CD4-positive, alpha-beta memory T cell (primary cell): ENCODE measurements at regions not wholly inside any gene's neighbourhood (a gene's known extent, or its start where the extent isn't known, plus 50 kb on each side); places are given as distances from the start of the nearest gene placed in this dataset.
"Not testable (repeated sequence)": the region's sequence is repeated elsewhere in the genome, so short reads cannot be mapped to it uniquely, and the experiment has no call there.

ENCODE experiments used
- CTCF ChIA-PET: fragments of 350-600 bp; sonication (Branson Sonifier 250); formaldehyde crosslinking; loops from one replicate; lab custom pipeline; 2021; ENCODE audit warnings: inconsistent platforms; ENCODE audit not compliant: partially characterized antibody; lab: Charles Lee
- POLR2A ChIA-PET: fragments of 350-600 bp; sonication (Branson Sonifier 250); formaldehyde crosslinking; loops from one replicate; lab custom pipeline; 2021; ENCODE audit not compliant: partially characterized antibody; lab: Charles Lee
- DNase-seq, 5 donors: peaks; one replicate each; pipeline versions ENCODE4 v3.0.0 to v3.0.0-alpha.2; 2020 to 2022; ENCODE audit warnings: mixed read lengths in 1 of 5
- H3K27ac ChIP-seq: one replicate; pipeline ENCODE4 v1.7.0; 2013; ENCODE audit warnings: low read depth, low read length
- H3K27me3 ChIP-seq: 2 replicates; pipeline ENCODE4 v1.7.0; 2013; ENCODE audit warnings: mild to moderate bottlenecking, low read length, moderate library complexity; ENCODE audit not compliant: insufficient read depth
- H3K36me3 ChIP-seq: 2 replicates; pipeline ENCODE4 v1.7.0; 2013; ENCODE audit warnings: mild to moderate bottlenecking, low read length, moderate library complexity; ENCODE audit not compliant: insufficient read depth
- H3K4me1 ChIP-seq: 2 replicates; pipeline ENCODE4 v1.7.0; 2013; ENCODE audit warnings: mild to moderate bottlenecking, low read length, moderate library complexity; ENCODE audit not compliant: insufficient read depth
- H3K4me3 ChIP-seq, 2 donors: one replicate each; pipeline ENCODE4 v1.7.0; 2013; ENCODE audit warnings: low read length in 2 of 2, mild to moderate bottlenecking in 1 of 2
- H3K9me3 ChIP-seq, 2 donors: one replicate each; pipeline ENCODE4 v1.7.0; 2013; ENCODE audit warnings: low read length in 2 of 2, control low read depth in 1 of 2; ENCODE audit not compliant: control insufficient read depth in 1 of 2
- H3K27ac Mint-ChIP-seq, 7 donors: one replicate each; pipeline ENCODE4 v1.8.0; 2020 to 2021; ENCODE audit warnings: mixed read lengths in 7 of 7, mild to moderate bottlenecking in 6 of 7, inconsistent platforms in 3 of 7, moderate library complexity in 3 of 7
- H3K27me3 Mint-ChIP-seq, 2 donors: one replicate each; pipeline ENCODE4 v1.8.0; 2020 to 2021; ENCODE audit warnings: mixed read lengths in 2 of 2
- H3K36me3 Mint-ChIP-seq, 2 donors: one replicate each; pipeline ENCODE4 v1.8.0; 2020 to 2021; ENCODE audit warnings: mixed read lengths in 2 of 2, inconsistent platforms in 1 of 2, mild to moderate bottlenecking in 1 of 2
- H3K4me1 Mint-ChIP-seq, 4 donors: one replicate each; pipeline ENCODE4 v1.8.0; 2020 to 2021; ENCODE audit warnings: mixed read lengths in 4 of 4, mild to moderate bottlenecking in 1 of 4
- H3K4me3 Mint-ChIP-seq, 8 donors: one replicate each; pipeline ENCODE4 v1.8.0; 2020 to 2021; ENCODE audit warnings: mixed read lengths in 8 of 8, mild to moderate bottlenecking in 7 of 8, moderate library complexity in 6 of 8, inconsistent platforms in 3 of 8
- H3K9me3 Mint-ChIP-seq, 8 donors: one replicate each; pipeline ENCODE4 v1.8.0; 2020 to 2021; ENCODE audit warnings: mixed read lengths in 8 of 8, mild to moderate bottlenecking in 5 of 8, inconsistent platforms in 3 of 8, moderate library complexity in 1 of 8
- intact Hi-C: fragments of 100-400 bp; cut with micrococcal nuclease; formaldehyde crosslinking; loops from one replicate; pipeline ENCODE4 v1.15.1; 2023

DNA sequence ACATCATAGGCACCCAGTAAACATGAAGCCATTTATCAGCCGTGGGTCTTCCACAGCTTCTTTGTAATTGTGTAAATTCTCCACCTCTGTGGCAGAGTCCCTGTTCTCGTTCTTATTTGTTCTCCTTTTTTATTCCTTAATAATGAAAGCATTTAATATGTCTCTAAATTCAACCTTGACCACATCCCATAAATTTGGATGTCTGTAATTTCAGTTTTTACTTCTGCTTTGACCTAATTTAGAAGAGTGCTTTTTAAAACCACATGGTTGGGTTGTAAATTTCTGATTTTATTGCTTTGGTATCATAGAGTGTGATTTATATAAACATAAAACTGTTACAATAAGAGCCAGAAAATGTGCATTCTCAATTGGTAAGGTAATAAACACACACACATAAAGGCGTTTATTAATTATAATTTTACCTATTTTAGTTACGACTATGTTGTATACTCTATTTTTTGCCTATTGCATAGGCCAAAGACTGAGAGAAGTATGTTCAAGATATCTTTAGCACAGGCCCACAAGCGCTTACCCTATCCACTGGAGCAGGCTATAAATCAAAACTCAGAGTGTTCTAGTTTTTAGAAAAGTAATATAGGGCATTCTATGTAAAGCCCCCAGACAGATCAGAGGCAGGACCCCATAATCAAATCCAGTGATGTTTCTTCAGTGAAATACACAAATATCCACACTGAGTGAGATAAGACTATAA, 58.0 kb upstream of the CCND1 start:
- POLR2A ChIA-PET: no interaction called here
- Mint-ChIP-seq H3K9me3 (peaks cover 0 to 3% (median 0%) of the 10 kb centered on the region in 8 donors), H3K27ac (no peak overlapping the region), H3K27me3 (peaks cover 11 to 16% of the 10 kb centered on the region in 2 donors), H3K4me3 (no peak overlapping the region), H3K4me1 (no peaks in the 10 kb centered on the region), H3K36me3 (no peaks in the 10 kb centered on the region)
- DNase-seq: no peak
- no peak overlapping the region for H3K4me3 ChIP-seq
- no peaks in the 10 kb centered on the region for H3K9me3 ChIP-seq
- H3K4me1 ChIP-seq: no peaks in the 10 kb centered on the region
- intact Hi-C loops: no loop called here
- no peaks in the 10 kb centered on the region for H3K36me3 ChIP-seq
- CTCF ChIA-PET: no interaction called here
- H3K27me3 ChIP-seq: no peaks in the 10 kb centered on the region
- H3K27ac ChIP-seq: no peak overlapping the region

GRCh38 chr11:69584160-69584559, 56.8 kb upstream of the CCND1 start:
- DNase-seq: no peak
- CTCF ChIA-PET: no interaction called here
- H3K4me1 ChIP-seq: no peaks in the 10 kb centered on the region
- no peaks in the 10 kb centered on the region for H3K36me3 Mint-ChIP-seq
- H3K27me3 ChIP-seq: no peaks in the 10 kb centered on the region
- H3K27me3 Mint-ChIP-seq: peaks cover 6 to 17% of the 10 kb centered on the region in 2 donors
- H3K27ac ChIP-seq: no peak overlapping the region
- intact Hi-C loops: no loop called here
- no peaks in the 10 kb centered on the region for H3K36me3 ChIP-seq
- no peak overlapping the region for H3K4me3 ChIP-seq
- H3K27ac Mint-ChIP-seq: peak overlapping the region in 1 of 7 donors; percentile 59
- POLR2A ChIA-PET: no interaction called here
- no peak overlapping the region for H3K4me3 Mint-ChIP-seq
- peaks cover 0 to 3% (median 0%) of the 10 kb centered on the region in 8 donors for H3K9me3 Mint-ChIP-seq
- H3K4me1 Mint-ChIP-seq: no peaks in the 10 kb centered on the region
- H3K9me3 ChIP-seq: no peaks in the 10 kb centered on the region

DNA sequence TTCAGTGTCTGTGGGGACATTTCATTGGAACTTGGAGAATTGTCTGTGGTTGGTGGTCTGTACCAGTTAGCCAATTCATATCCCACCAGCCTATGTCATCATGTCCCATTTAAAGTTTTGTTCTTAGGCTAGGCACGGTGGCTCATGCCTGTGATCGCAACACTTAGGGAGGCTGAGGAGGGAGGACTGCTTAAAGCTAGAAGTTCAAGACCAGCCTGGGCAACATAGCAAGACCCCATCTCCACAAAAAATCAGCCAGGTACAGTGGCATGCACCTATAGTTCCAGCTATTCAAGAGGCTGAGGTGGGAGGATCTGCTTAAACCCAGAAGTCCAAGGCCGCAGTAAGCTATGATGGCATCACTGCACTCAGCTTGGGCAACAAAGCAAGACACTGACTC, 55.6 kb upstream of the CCND1 start:
- Histone ChIP-seq H3K9me3 (no peaks in the 10 kb centered on the region), H3K27ac (no peak overlapping the region), H3K36me3 (no peaks in the 10 kb centered on the region), H3K27me3 (no peaks in the 10 kb centered on the region), H3K4me1 (no peaks in the 10 kb centered on the region), H3K4me3 (no peak overlapping the region)
- H3K4me1 Mint-ChIP-seq: no peaks in the 10 kb centered on the region
- H3K27ac Mint-ChIP-seq: no peak overlapping the region
- intact Hi-C loops: no loop called here
- H3K36me3 Mint-ChIP-seq: no peaks in the 10 kb centered on the region
- DNase-seq: no peak
- peaks cover 0 to 5% (median 0%) of the 10 kb centered on the region in 8 donors for H3K9me3 Mint-ChIP-seq
- POLR2A ChIA-PET: no interaction called here
- H3K27me3 Mint-ChIP-seq: peaks cover 6 to 17% of the 10 kb centered on the region in 2 donors
- CTCF ChIA-PET: no interaction called here
- H3K4me3 Mint-ChIP-seq: no peak overlapping the region

GRCh38 chr11:69587454-69588090, 53.4 kb upstream of the CCND1 start:
- Histone ChIP-seq H3K27ac (no peak overlapping the region), H3K9me3 (no peaks in the 10 kb centered on the region), H3K27me3 (no peaks in the 10 kb centered on the region), H3K4me1 (no peaks in the 10 kb centered on the region), H3K36me3 (no peaks in the 10 kb centered on the region), H3K4me3 (no peak overlapping the region)
- Mint-ChIP-seq H3K4me1 (no peaks in the 10 kb centered on the region), H3K27me3 (peaks cover 6 to 17% of the 10 kb centered on the region in 2 donors), H3K9me3 (peaks cover 0 to 5% (median 0%) of the 10 kb centered on the region in 8 donors), H3K4me3 (no peak overlapping the region), H3K27ac (no peak overlapping the region), H3K36me3 (no peaks in the 10 kb centered on the region)
- DNase-seq: no peak
- CTCF ChIA-PET: no interaction called here
- POLR2A ChIA-PET: no interaction called here
- intact Hi-C loops: no loop called here

DNA sequence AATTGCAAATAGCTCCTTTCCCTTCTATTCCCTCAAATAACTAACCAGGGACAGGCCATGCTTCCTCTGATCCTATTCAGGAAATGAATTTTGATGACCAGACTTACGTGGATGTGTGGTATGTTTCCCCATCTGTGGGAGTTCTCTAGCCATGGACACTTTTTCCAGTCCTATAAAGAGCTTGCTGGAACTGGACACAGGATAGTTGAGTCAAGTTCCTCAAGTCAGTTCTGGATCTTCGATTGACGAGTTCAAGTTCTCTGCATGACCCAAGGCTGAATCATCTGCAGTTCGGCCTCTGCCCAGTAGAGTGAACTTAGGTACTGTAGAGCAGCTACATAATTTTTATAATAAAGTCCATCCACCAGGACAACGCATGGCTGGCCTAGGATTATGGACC, 52.7 kb upstream of the CCND1 start:
- Mint-ChIP-seq H3K9me3 (peaks cover 0 to 5% (median 0%) of the 10 kb centered on the region in 8 donors), H3K4me3 (no peak overlapping the region), H3K27ac (no peak overlapping the region), H3K4me1 (no peaks in the 10 kb centered on the region), H3K27me3 (peaks cover 6 to 17% of the 10 kb centered on the region in 2 donors), H3K36me3 (no peaks in the 10 kb centered on the region)
- ChIA-PET CTCF (no interaction called here), POLR2A (no interaction called here)
- intact Hi-C loops: no loop called here
- Histone ChIP-seq H3K27me3 (no peaks in the 10 kb centered on the region), H3K4me1 (no peaks in the 10 kb centered on the region), H3K4me3 (no peak overlapping the region), H3K27ac (no peak overlapping the region), H3K36me3 (no peaks in the 10 kb centered on the region), H3K9me3 (no peaks in the 10 kb centered on the region)
- no peak for DNase-seq

DNA sequence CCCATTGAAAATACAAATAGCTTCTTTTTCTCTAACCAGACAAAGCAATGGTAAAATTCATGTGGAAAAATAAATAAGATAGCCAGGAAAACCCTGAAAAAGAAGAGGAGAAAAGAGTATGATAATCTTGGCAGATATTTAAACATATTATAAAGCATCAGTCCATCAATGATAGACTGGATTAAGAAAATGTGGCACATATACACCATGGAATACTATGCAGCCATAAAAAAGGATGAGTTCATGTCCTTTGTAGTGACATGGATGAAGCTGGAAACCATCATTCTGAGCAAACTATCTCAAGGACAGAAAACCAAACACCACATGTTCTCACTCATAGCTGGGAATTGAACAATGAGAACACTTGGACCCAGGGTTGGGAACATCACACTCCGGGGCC, 50.9 kb upstream of the CCND1 start:
- H3K27me3 ChIP-seq, H3K4me1 Mint-ChIP-seq, H3K27ac Mint-ChIP-seq, H3K36me3 Mint-ChIP-seq, H3K9me3 ChIP-seq, H3K27me3 Mint-ChIP-seq, DNase-seq, H3K9me3 Mint-ChIP-seq, H3K4me1 ChIP-seq, H3K27ac ChIP-seq, intact Hi-C loops, POLR2A ChIA-PET, H3K36me3 ChIP-seq, H3K4me3 Mint-ChIP-seq, H3K4me3 ChIP-seq, CTCF ChIA-PET: not testable (repeated sequence)
